ENCODE measurements at regions not wholly inside any gene's neighbourhood (a gene's known extent, or its start where the extent isn't known, plus 50 kb on each side); places are given as distances from the start of the nearest gene placed in this dataset.
A peak's percentile ranks its signal among the peaks of the same experiment; 100 is the strongest.

- DNase-seq = no peak
Observed at GRCh38 chr16:17728196-17728595, 257.4 kb upstream of the XYLT1 start.

GRCh38 chr16:17724242-17724898, 253.6 kb upstream of the XYLT1 start:
- DNase-seq = no peak

GRCh38 chr16:17723531-17724134, 252.9 kb upstream of the XYLT1 start:
- no peak for DNase-seq

- DNase-seq = no peak
Observed at GRCh38 chr16:17718495-17718894, 247.7 kb upstream of the XYLT1 start.

- DNase-seq = peak in 1 of 3 experiments; percentile 3
Observed at GRCh38 chr16:17705847-17706246, 235.1 kb upstream of the XYLT1 start.

- no peak for DNase-seq
Observed at GRCh38 chr16:17696616-17697015, 225.9 kb upstream of the XYLT1 start.

GRCh38 chr16:17692484-17692883, 221.7 kb upstream of the XYLT1 start:
- no peak for DNase-seq

- DNase-seq = no peak
Observed at GRCh38 chr16:17691899-17692176, 221.1 kb upstream of the XYLT1 start.

GRCh38 chr16:17691106-17691898, 220.5 kb upstream of the XYLT1 start:
- no peak for DNase-seq

GRCh38 chr16:17685447-17685846, 214.7 kb upstream of the XYLT1 start:
- no peak for DNase-seq

- no peak for DNase-seq
Observed at GRCh38 chr16:17683281-17683680, 212.5 kb upstream of the XYLT1 start.

GRCh38 chr16:17676171-17676570, 205.4 kb upstream of the XYLT1 start:
- no peak for DNase-seq

GRCh38 chr16:17668386-17668785, 197.6 kb upstream of the XYLT1 start:
- DNase-seq = no peak

GRCh38 chr16:17666293-17666692, 195.5 kb upstream of the XYLT1 start:
- no peak for DNase-seq

- no peak for DNase-seq
Observed at GRCh38 chr16:17658881-17659280, 188.1 kb upstream of the XYLT1 start.

GRCh38 chr16:17657045-17657444, 186.3 kb upstream of the XYLT1 start:
- DNase-seq = no peak

- DNase-seq = no peak
Observed at GRCh38 chr16:17654571-17654970, 183.8 kb upstream of the XYLT1 start.

GRCh38 chr16:17654142-17654541, 183.4 kb upstream of the XYLT1 start:
- DNase-seq = no peak

- no peak for DNase-seq
Observed at GRCh38 chr16:17647879-17648872, 177.4 kb upstream of the XYLT1 start.

- DNase-seq = no peak
Observed at GRCh38 chr16:17643935-17644334, 173.2 kb upstream of the XYLT1 start.

GRCh38 chr16:17641990-17642389, 171.2 kb upstream of the XYLT1 start:
- no peak for DNase-seq

- DNase-seq = no peak
Observed at GRCh38 chr16:17638134-17638533, 167.4 kb upstream of the XYLT1 start.

GRCh38 chr16:17635183-17635582, 164.4 kb upstream of the XYLT1 start:
- peak in 1 of 3 experiments; percentile 12 for DNase-seq

Data from NCI-H1417 (cell line).